Parathyroid adenoma (tissue), 2 donors: ENCODE measurements at regions not wholly inside any gene's neighbourhood (a gene's known extent, or its start where the extent isn't known, plus 50 kb on each side); places are given as distances from the start of the nearest gene placed in this dataset.
"Not testable (repeated sequence)": the region's sequence is repeated elsewhere in the genome, so short reads cannot be mapped to it uniquely, and the experiment has no call there.

Experiments used
- H2AFZ ChIP-seq: fragments of 300-600 bp; sonication (generic); one replicate; pipeline ENCODE4 v1.7.0; 2017; ENCODE audit warnings: antibody characterized with exemption, mild to moderate bottlenecking
- H3K27ac ChIP-seq: fragments of 300-600 bp; sonication (generic); one replicate; pipeline ENCODE4 v1.7.0; 2017
- H3K27me3 ChIP-seq: fragments of 300-600 bp; sonication (generic); one replicate; pipeline ENCODE4 v1.7.0; 2017; ENCODE audit warnings: low read length; ENCODE audit not compliant: control insufficient read depth, insufficient read depth
- H3K36me3 ChIP-seq: fragments of 300-600 bp; sonication (generic); one replicate; pipeline ENCODE4 v1.7.0; 2017; ENCODE audit warnings: low read length; ENCODE audit not compliant: control insufficient read depth, insufficient read depth
- H3K4me1 ChIP-seq: fragments of 300-600 bp; sonication (generic); one replicate; pipeline ENCODE4 v1.7.0; 2017; ENCODE audit warnings: control low read depth
- H3K4me2 ChIP-seq: fragments of 300-600 bp; sonication (generic); one replicate; pipeline ENCODE4 v1.7.0; 2017; ENCODE audit warnings: low read length
- H3K4me3 ChIP-seq: fragments of 300-600 bp; sonication (generic); one replicate; pipeline ENCODE4 v1.7.0; 2017; ENCODE audit warnings: low read depth, low read length
- H3K79me2 ChIP-seq: fragments of 300-600 bp; sonication (generic); one replicate; pipeline ENCODE4 v1.7.0; 2017; ENCODE audit warnings: control low read depth
- H3K9ac ChIP-seq: fragments of 300-600 bp; sonication (generic); one replicate; pipeline ENCODE4 v1.7.0; 2017; ENCODE audit warnings: mild to moderate bottlenecking
- H3K9me3 ChIP-seq: fragments of 300-600 bp; sonication (generic); one replicate; pipeline ENCODE4 v1.7.0; 2017; ENCODE audit warnings: low read length; ENCODE audit not compliant: control insufficient read depth
- TF ChIP-seq, protein P1 (sequence below): fragments of 300-600 bp; sonication (generic); IDR thresholded peaks from one replicate; pipeline ENCODE4 v1.7.0; 2017; ENCODE audit warnings: antibody characterized with exemption, mild to moderate bottlenecking
- donor health status: primary hyperparathyroidism.

DNA sequence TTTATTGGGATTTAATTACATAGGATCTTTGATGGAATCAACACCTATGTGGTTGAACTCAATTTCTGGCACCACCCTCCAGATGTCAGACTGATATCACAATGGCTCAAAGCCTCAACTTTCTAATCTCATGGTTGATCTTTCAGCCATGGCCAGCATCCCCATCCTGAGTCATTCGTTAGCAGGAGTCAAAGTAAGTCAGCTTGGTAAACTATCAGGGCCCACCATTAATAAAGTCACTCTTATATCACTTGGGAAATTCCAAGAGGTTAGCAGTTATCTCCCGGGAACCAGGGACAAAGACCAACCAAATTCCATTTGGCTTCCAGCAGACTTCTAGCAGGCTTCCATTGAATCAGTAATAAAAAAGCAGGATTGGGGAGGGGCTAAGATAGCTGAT is 50.7 kb upstream of the TNFSF4 start:
- H2AFZ ChIP-seq = no peak overlapping the region

DNA sequence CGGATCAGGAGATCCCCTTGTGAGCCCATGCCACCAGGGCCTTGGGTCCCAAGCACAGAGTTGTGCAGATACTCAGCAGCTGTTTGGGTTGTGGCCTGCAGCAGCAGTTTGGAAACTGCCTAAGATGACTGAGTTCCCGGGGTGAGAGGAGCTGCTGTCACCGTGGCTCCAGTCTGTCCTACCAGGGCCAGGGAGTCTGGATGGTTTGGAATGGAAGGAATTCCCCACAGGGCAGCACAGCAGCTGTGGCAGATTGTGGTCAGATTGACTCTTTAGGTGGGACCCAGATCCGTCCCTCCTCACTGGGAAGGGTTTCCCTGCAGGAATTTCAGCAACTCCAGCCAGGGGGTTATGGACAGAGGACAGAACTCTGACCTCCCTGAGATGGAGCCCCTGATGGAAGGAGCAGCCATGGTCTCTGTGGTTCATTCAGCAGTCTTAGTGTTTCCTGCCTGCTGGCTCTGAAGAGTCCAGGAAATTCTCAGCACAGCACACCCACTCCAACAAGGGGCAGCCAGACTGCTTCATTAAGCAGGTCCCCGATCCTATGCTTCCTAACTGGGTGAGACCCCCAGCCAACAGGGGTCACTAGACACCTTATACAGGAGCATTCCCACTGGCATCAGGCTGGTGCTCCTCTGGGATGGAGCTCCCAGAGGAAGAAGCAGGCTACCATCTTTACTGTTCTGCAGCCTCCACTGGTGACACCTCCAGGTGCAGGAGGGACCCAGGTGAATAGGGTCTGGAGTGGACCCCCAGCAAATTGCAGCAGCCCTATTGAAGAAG is 51.5 kb upstream of the TNFSF4 start:
- H3K4me1 ChIP-seq = no peaks in the 10 kb centered on the region
- H3K9me3 ChIP-seq = no peaks in the 10 kb centered on the region
- no peak overlapping the region for H3K4me3 ChIP-seq
- TF ChIP-seq, protein P1, sequence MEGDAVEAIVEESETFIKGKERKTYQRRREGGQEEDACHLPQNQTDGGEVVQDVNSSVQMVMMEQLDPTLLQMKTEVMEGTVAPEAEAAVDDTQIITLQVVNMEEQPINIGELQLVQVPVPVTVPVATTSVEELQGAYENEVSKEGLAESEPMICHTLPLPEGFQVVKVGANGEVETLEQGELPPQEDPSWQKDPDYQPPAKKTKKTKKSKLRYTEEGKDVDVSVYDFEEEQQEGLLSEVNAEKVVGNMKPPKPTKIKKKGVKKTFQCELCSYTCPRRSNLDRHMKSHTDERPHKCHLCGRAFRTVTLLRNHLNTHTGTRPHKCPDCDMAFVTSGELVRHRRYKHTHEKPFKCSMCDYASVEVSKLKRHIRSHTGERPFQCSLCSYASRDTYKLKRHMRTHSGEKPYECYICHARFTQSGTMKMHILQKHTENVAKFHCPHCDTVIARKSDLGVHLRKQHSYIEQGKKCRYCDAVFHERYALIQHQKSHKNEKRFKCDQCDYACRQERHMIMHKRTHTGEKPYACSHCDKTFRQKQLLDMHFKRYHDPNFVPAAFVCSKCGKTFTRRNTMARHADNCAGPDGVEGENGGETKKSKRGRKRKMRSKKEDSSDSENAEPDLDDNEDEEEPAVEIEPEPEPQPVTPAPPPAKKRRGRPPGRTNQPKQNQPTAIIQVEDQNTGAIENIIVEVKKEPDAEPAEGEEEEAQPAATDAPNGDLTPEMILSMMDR = no peak
- H2AFZ ChIP-seq = no peak overlapping the region
- no peak overlapping the region for H3K27ac ChIP-seq
- no peak overlapping the region for H3K9ac ChIP-seq
- no peaks in the 10 kb centered on the region for H3K27me3 ChIP-seq
- no peak overlapping the region for H3K4me2 ChIP-seq
- H3K36me3 ChIP-seq = no peaks in the 10 kb centered on the region
- no peaks in the 10 kb centered on the region for H3K79me2 ChIP-seq

More for the DNA sequence above, 50.7 kb upstream of the TNFSF4 start:
- H3K27me3 ChIP-seq = no peaks in the 10 kb centered on the region
- no peak overlapping the region for H3K9ac ChIP-seq
- H3K79me2 ChIP-seq = no peaks in the 10 kb centered on the region
- H3K36me3 ChIP-seq = no peaks in the 10 kb centered on the region
- no peaks in the 10 kb centered on the region for H3K4me1 ChIP-seq
- H3K27ac ChIP-seq = no peak overlapping the region
- no peak overlapping the region for H3K4me3 ChIP-seq
- TF ChIP-seq, protein P1 = no peak
- no peak overlapping the region for H3K4me2 ChIP-seq
- H3K9me3 ChIP-seq = no peaks in the 10 kb centered on the region

DNA sequence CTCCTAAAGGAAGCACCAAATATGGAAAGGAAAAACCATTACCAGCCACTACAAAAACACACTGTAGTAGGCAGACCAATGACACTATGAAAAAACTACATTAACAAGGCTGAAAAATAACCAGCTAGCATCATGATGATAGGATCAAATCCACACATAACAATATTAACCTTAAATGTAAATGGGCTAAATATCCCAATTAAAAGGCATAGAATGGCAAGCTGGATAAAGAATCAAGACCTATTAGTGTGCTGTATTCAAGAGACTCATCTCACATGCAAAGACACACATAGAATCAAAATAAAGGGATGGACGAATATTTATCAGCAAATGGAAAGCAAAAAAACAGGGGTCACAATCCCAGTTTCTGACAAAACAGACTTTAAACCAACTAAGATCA is 53.2 kb upstream of the TNFSF4 start:
- H3K4me1 ChIP-seq, H3K79me2 ChIP-seq, H3K36me3 ChIP-seq, H3K4me2 ChIP-seq, H3K27ac ChIP-seq, H3K4me3 ChIP-seq, H3K9me3 ChIP-seq, H3K9ac ChIP-seq, H3K27me3 ChIP-seq, H2AFZ ChIP-seq: not testable (repeated sequence)

DNA sequence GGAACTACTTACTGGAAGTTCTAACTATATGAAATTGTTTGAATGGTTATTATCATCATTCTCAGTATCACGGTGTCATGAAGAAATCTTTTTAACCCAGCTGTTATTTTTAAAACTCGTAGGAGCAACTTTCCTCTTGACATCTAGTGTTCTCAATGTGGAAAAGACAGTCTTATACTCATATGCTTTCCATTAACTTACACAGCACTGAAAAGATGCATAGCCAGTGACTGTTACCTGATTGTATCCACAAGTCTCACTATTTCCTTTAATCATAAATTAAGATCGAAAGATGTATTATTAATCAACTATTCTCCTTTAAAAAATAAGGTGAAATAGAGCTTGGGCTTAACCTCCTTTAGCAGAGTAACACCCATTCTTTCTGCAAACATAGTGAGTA is 59.7 kb upstream of the TNFSF4 start:
- Histone ChIP-seq H3K4me1 (no peaks in the 10 kb centered on the region), H3K27ac (no peak overlapping the region), H3K4me2 (no peak overlapping the region), H2AFZ (no peak overlapping the region), H3K4me3 (no peak overlapping the region), H3K36me3 (no peaks in the 10 kb centered on the region), H3K9ac (no peak overlapping the region), H3K9me3 (no peaks in the 10 kb centered on the region), H3K27me3 (no peaks in the 10 kb centered on the region), H3K79me2 (no peaks in the 10 kb centered on the region)
- TF ChIP-seq, protein P1 = no peak

DNA sequence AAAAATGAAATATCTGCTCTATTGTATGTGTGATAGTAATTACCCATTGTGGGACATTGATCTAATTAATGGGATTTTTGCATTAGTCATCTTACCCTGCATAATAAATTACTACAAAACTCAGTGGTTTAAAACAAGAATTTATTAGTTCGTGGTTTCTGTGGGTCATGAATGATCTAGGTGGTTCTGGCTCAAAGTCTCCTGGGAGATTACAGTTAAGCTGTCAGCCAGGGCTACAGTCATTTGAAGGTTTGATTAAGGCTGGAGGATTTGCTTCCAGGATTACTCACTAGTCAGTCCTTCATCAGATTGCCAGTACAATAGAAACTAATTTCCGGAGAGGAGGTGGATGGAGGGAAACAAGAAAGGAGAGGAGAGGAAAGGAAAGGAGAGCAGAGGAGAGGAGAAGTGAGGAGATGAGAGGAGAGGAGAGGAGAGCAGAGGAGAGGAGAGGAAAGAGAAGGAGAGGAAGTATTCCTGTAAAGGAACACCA is 60.4 kb upstream of the TNFSF4 start:
- no peaks in the 10 kb centered on the region for H3K9me3 ChIP-seq
- H3K27ac ChIP-seq = no peak overlapping the region
- no peak overlapping the region for H3K4me3 ChIP-seq
- no peaks in the 10 kb centered on the region for H3K4me1 ChIP-seq
- TF ChIP-seq, protein P1 = no peak
- H3K4me2 ChIP-seq = no peak overlapping the region
- no peaks in the 10 kb centered on the region for H3K36me3 ChIP-seq
- no peak overlapping the region for H3K9ac ChIP-seq
- no peaks in the 10 kb centered on the region for H3K79me2 ChIP-seq
- no peaks in the 10 kb centered on the region for H3K27me3 ChIP-seq
- no peak overlapping the region for H2AFZ ChIP-seq
